ENCODE measurements at regions not wholly inside any gene's neighbourhood (a gene's known extent, or its start where the extent isn't known, plus 50 kb on each side); places are given as distances from the start of the nearest gene placed in this dataset.

DNA sequence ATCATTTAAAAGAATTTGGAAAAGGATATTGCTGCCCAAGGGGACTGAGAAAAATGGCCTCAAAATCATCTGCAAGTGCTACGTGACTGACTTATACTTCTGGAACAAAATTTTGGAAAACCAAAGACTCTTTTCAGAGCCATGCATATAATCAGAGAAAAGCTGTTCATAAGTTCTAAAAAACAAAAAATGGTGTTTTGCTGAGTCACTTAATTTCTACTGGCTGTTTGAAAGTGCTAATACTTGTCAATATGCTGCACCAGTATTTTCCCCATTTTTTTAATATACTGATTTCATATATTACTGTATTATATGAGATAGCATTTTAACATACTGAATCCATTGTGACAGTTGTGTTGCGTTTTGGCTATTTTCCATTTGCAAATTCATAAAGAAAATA is 61.5 kb upstream of the ZMAT1 start:
- Histone ChIP-seq H3K4me1 (ENCODE audit: insufficient read depth, low read length) (no peaks in the 10 kb centered on the region), H3K23ac (ENCODE audit: insufficient read length, low read depth, low read length) (no peak overlapping the region), H3K9ac (ENCODE audit: extremely low read depth, insufficient read length, low read length) (no peak overlapping the region), H2BK20ac (ENCODE audit: low read depth, low read length, poor library complexity, severe bottlenecking) (no peak overlapping the region), H2AK5ac (ENCODE audit: insufficient read length, low read length) (no peak overlapping the region), H4K8ac (replicated peaks; ENCODE audit: insufficient read length, low read depth, low read length) (no peak overlapping the region), H3K9me3 (ENCODE audit: control insufficient read depth, low read depth, low read length) (peaks cover 11% of the 10 kb centered on the region), H3K79me2 (ENCODE audit: insufficient read depth, low read length) (no peaks in the 10 kb centered on the region), H2AFZ (ENCODE audit: low read length) (no peak overlapping the region), H3K4ac (ENCODE audit: low read depth, low read length) (no peak overlapping the region), H3K56ac (ENCODE audit: insufficient read length, low read depth, low read length) (no peak overlapping the region), H2BK120ac (ENCODE audit: low read depth, low read length, poor library complexity, severe bottlenecking) (no peak overlapping the region), H3K23me2 (ENCODE audit: insufficient read length, low read depth, low read length, poor library complexity, severe bottlenecking) (no peaks in the 10 kb centered on the region), H3K14ac (ENCODE audit: insufficient read depth, low read length) (no peak overlapping the region), H3K27ac (ENCODE audit: insufficient read length, low read depth, low read length) (no peak overlapping the region), H3K18ac (ENCODE audit: insufficient read length, low read depth, low read length) (no peak overlapping the region), H4K20me1 (ENCODE audit: control insufficient read depth, insufficient read depth, insufficient read length) (no peaks in the 10 kb centered on the region), H3K4me2 (ENCODE audit: insufficient read depth, insufficient read length, low read length) (no peak overlapping the region), H2BK15ac (ENCODE audit: low read depth, low read length) (no peak overlapping the region), H4K91ac (ENCODE audit: insufficient read length, low read depth, low read length) (no peak overlapping the region), H3T11ph (ENCODE audit: low read length) (no peak overlapping the region), H3K27me3 (ENCODE audit: insufficient read depth, low read length) (no peaks in the 10 kb centered on the region), H3K79me1 (ENCODE audit: insufficient read depth, low read depth, low read length, poor library complexity, severe bottlenecking) (no peaks in the 10 kb centered on the region), H4K5ac (ENCODE audit: insufficient read length, low read depth, low read length) (no peak overlapping the region), H2BK5ac (ENCODE audit: insufficient read length, low read length) (no peak overlapping the region), H2BK12ac (ENCODE audit: insufficient read length, low read depth, low read length) (no peak overlapping the region)
- H3K36me3 Mint-ChIP-seq (ENCODE audit: insufficient read depth in 1 of 3, low read depth in 3 of 3), result no peaks in the 10 kb centered on the region; a peak in 1 of 7 replicates
- H3K9me3 Mint-ChIP-seq, result peaks cover 25 to 34% of the 10 kb centered on the region in 2 experiments
- WGBS (ENCODE audit: extremely low coverage, insufficient read length, low lambda C conversion rate), result no CpG with 5 or more reads among the region's 2 CpGs
- H3K4me1 Mint-ChIP-seq, result no peaks in the 10 kb centered on the region
- H3K4me3 Mint-ChIP-seq, result no peak overlapping the region
- TF ChIP-seq CTCF (conservative IDR thresholded peaks at IDR 0.05), result no peak
- DNase-seq, result no peak
- no peaks in the 10 kb centered on the region; the same call in none of the 2 replicates for H3K27me3 Mint-ChIP-seq (ENCODE audit: low read depth)
- H3K27ac Mint-ChIP-seq, result no peak overlapping the region

Data from H9 (cell line).